HepG2 (cell line): ENCODE measurements at regions not wholly inside any gene's neighbourhood (a gene's known extent, or its start where the extent isn't known, plus 50 kb on each side); places are given as distances from the start of the nearest gene placed in this dataset.

Source experiments
- ATF1 ChIP-seq: IDR thresholded peaks from 2 replicates; pipeline ENCODE4 v1.6.1; 2016; ENCODE audit warnings: mild to moderate bottlenecking, control low read depth
- HCFC1 ChIP-seq: fragments of 150-350 bp; IDR thresholded peaks from 2 replicates; pipeline ENCODE4 v1.6.1; 2014; ENCODE audit warnings: low read depth, low read length
- SETDB1 ChIP-seq: sonication (generic); formaldehyde crosslinking; IDR thresholded peaks from 2 replicates; pipeline ENCODE4 v1.5.1; 2020; ENCODE audit warnings: missing genetic modification reagents, mild to moderate bottlenecking, borderline replicate concordance
- ZBTB7B ChIP-seq: sonication (generic); formaldehyde crosslinking; IDR thresholded peaks from 2 replicates; pipeline ENCODE4 v1.4.0; 2020; ENCODE audit warnings: missing genetic modification reagents
- TF ChIP-seq, protein P1 (sequence below), 2 experiments: sonication (generic) in 1 of 2; formaldehyde crosslinking in 1 of 2; IDR thresholded peaks; 2 replicates each; pipeline versions ENCODE4 v1.6.1 to v1.9.0; 2014 to 2022; ENCODE audit warnings: antibody characterized with exemption in 1 of 2, borderline replicate concordance in 1 of 2, inconsistent platforms in 1 of 2, low read depth in 1 of 2, missing genetic modification reagents in 1 of 2
- TF ChIP-seq, protein P2 (sequence below): sonication (generic); formaldehyde crosslinking; IDR thresholded peaks from 2 replicates; pipeline ENCODE4 v1.9.0; 2021; ENCODE audit warnings: missing genetic modification reagents, borderline replicate concordance

DNA sequence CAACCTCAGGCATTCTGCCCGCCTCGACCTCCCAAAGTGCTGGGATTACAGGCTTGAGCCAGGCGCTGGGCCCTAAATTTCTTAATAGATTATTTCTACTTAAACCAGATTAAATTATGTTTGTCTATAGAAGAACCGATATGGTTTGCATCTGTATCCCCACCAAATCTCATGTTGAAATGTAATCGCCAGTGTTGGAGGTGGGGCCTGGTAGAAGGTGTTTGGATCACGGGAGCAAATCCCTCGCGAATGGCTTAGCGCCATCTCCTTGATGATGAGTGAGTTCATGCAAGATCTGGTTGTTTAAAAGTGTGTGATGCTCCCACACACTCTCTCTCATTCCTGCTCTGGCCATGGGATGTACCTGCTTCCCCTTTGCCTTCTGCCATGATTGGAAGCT lies 109.3 kb upstream of the NANOS1 start (continued):
- TF ChIP-seq, protein P1, sequence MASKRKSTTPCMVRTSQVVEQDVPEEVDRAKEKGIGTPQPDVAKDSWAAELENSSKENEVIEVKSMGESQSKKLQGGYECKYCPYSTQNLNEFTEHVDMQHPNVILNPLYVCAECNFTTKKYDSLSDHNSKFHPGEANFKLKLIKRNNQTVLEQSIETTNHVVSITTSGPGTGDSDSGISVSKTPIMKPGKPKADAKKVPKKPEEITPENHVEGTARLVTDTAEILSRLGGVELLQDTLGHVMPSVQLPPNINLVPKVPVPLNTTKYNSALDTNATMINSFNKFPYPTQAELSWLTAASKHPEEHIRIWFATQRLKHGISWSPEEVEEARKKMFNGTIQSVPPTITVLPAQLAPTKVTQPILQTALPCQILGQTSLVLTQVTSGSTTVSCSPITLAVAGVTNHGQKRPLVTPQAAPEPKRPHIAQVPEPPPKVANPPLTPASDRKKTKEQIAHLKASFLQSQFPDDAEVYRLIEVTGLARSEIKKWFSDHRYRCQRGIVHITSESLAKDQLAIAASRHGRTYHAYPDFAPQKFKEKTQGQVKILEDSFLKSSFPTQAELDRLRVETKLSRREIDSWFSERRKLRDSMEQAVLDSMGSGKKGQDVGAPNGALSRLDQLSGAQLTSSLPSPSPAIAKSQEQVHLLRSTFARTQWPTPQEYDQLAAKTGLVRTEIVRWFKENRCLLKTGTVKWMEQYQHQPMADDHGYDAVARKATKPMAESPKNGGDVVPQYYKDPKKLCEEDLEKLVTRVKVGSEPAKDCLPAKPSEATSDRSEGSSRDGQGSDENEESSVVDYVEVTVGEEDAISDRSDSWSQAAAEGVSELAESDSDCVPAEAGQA (IDR thresholded peaks at IDR 0.05; ENCODE audit: low read depth): no peak
- TF ChIP-seq, protein P1 (CRISPR knock-in tag; IDR thresholded peaks at IDR 0.05; ENCODE audit: borderline replicate concordance): no peak
- TF ChIP-seq ATF1 (CRISPR knock-in tag) (no peak), HCFC1 (no peak), ZBTB7B (CRISPR knock-in tag) (no peak), SETDB1 (CRISPR knock-in tag) (no peak)
- TF ChIP-seq, protein P2, sequence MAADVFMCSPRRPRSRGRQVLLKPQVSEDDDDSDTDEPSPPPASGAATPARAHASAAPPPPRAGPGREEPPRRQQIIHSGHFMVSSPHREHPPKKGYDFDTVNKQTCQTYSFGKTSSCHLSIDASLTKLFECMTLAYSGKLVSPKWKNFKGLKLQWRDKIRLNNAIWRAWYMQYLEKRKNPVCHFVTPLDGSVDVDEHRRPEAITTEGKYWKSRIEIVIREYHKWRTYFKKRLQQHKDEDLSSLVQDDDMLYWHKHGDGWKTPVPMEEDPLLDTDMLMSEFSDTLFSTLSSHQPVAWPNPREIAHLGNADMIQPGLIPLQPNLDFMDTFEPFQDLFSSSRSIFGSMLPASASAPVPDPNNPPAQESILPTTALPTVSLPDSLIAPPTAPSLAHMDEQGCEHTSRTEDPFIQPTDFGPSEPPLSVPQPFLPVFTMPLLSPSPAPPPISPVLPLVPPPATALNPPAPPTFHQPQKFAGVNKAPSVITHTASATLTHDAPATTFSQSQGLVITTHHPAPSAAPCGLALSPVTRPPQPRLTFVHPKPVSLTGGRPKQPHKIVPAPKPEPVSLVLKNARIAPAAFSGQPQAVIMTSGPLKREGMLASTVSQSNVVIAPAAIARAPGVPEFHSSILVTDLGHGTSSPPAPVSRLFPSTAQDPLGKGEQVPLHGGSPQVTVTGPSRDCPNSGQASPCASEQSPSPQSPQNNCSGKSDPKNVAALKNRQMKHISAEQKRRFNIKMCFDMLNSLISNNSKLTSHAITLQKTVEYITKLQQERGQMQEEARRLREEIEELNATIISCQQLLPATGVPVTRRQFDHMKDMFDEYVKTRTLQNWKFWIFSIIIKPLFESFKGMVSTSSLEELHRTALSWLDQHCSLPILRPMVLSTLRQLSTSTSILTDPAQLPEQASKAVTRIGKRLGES (CRISPR knock-in tag): no peak
